ENCODE measurements at regions not wholly inside any gene's neighbourhood (a gene's known extent, or its start where the extent isn't known, plus 50 kb on each side); places are given as distances from the start of the nearest gene placed in this dataset.

DNA sequence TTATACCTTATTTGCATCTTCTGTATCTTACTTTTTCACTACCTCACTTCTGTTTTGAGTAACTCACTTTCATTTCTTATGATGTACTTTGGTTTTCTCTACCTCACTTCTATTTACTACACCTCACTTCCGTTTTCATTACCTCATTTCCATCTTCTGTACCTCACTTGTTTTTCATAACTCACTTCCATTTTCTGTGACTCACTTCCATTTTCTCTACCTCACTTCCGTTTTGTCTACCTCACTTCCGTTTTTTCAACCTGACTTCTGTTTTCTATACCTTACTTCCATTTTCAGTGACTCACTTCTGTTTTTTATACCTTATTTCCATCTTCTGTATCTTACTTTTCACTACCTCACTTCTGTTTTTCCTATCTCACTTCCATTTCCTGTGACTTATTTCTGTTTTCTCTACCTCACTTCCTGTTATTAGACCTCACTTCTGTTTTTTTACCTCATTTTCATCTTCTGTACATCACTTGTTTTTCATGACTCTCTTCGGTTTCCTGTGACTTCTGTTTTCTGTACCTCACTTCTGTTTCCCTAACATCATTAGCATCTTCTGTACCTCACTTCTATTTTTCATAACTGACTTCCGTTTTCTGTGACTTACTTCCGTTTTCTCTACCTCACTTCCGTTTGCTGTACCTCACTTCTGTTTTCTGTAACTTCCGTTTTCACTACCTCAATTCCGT lies 493.1 kb upstream of the AKR1E2 start:
- no peak for DNase-seq

DNA sequence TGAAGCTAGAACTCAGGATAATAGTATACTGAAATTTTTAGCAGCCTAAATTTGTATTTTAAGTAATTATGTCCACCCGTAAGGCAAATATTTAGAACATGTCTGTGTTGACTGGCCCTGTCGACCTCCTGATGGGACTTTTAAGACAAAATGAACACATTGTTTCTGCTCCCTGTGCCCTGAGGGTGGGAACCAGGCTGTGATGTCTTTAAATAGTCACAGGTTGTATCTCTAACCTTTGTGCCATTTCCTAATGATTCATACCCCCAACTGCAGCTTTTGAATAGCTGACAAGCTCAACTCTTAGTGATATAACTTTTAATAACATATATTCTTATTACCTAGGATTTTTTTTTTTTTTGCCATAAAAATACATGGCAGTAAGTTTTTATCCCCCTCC lies 494.9 kb upstream of the AKR1E2 start:
- DNase-seq: no peak

DNA sequence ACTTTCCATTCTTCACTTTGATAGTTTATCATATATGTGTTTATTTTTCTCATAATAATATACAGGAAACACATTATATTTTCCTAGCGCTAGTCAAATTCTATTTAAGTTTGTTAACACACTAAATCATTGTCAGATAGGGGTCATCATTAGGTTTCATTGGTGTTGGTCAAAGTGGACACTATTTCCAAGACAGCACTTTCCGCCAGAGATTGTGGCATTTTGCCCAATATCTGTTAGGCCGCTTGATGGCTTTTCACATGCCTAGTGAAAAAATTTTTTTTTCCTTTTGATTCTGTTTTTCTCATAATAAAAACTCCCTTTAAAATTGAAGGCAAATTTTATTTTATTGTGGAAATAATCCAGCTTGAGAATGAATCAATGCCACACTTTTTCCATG lies 495.4 kb upstream of the AKR1E2 start:
- DNase-seq: no peak

DNA sequence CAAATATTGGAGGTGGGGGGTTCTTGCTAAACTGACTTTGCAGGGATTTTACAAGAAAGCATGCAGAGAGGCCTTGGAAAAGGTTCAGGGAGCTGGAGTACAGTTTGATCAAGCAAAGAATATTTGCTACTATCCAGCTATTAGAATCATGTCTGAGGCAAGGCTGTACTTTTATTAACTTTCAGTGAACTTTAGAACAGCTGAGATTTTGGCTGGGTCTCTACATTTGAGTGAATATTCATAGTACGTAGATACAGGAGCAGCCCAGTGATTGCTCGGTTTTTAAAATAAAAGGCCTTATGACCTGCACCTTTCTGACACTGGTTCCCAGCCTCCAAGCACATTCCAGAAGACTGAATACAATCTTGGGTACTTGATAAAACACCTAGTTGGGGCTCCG lies 496.8 kb upstream of the AKR1E2 start:
- no peak for DNase-seq

DNA sequence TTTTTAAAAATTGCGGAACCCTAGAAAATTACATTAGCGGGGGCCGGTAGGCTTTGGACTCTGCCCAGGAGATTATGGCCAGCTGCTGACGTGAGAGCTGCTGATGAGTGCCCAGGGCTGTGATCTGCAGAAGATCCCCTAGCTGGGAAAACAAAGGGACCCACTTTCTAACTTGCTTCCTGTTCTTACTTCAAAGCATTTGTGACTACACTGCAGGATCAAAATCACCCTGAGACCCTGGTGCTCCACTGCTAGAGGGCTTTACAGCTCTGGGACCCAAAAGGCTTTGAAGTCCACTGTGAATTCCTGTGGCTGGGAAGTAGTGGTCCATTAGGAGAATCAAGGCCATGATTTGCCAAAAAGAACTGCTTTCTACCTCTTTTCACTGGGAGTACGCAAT lies 499.4 kb upstream of the AKR1E2 start:
- DNase-seq: no peak

DNA sequence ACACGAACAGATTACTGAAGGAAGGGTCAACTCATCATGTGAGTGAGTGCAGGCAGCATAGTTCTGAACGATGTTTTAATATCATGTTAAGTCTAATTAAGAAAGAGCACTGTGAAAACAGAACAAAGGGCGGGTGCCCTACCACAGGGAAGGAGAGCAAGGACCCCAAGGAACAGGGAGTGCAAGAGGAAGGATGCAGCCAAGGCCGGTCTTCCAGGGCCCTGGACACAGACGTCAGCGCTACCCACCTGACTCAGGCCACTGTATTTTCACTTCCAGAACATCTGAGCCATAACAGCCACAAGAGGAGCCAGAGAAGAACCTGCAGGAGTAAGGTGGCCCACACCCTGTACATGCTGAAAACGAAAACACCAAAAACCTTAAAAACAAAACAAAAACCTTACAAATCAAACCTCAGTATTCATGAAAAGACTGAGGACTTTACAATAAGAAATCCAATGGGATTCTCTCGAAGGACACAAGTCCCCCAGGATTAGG lies 506.1 kb upstream of the AKR1E2 start:
- DNase-seq: no peak

DNA sequence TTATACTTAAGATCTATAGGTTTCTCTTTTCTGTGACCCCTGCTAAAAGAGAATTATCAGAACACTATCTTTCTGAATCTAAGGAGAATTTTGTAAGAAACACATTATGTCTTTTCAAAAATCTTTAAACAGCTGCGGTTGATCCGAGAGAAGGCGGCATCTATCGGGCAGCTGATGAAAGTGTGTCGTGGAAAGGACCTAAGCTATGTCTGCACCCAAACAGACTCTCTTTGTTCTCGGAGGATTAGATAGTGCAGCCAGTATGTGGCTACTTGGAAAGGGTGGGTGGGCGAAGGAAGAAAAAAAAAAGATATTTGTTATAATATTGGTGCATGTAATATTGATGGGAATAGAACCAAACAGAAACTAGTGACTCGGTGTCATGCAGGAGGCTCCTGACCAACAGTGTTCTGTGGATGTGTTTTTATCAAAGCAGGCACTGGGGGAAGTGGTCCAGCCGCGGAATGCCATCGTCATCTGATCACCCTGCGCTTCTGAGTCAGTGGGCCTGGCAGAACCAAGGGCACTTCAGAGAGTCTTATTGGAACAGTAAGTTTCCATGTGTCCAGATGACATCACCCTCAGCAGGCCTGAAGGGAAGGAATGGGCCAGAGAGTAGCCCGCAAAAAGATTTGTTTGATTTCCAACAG lies 509.7 kb upstream of the AKR1E2 start:
- DNase-seq: no peak

DNA sequence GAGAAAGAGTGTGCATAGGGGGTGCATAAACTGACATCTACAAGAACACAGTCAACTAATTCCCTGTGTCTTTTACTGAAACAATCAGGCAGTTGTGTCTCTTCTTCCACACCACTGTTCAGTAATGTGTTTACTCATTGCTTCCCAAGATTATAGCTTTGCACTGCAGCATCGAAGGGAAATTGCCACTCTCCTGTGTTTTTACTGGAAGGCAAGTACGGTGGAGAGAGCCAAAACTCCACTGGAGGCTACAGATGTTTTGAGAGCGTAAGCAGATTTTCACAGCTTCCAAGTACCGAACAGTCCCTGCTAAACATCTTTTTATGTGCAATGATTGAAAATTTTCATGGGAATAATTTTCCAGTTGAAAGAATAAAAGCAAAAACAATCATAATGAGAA lies 510.5 kb upstream of the AKR1E2 start:
- DNase-seq: no peak

DNA sequence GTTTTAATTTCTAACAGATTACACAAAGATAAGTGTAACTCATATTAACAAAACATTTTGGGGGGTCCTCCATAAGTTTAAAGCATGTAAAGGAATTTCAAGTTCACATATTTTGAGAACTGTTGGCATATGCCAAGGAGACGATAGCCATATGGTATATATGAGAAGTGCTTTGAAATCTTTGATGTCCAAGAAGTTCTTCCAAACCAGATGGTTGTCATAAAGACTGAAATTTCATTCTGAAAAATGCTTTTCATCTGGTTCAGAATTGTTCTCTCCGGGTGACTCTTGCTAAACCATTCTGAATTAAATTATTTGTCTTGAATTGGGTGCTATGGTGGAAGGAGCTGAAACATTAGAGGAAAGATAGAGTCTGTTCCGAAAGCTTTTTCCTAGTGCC lies 513.0 kb upstream of the AKR1E2 start:
- no peak for DNase-seq

DNA sequence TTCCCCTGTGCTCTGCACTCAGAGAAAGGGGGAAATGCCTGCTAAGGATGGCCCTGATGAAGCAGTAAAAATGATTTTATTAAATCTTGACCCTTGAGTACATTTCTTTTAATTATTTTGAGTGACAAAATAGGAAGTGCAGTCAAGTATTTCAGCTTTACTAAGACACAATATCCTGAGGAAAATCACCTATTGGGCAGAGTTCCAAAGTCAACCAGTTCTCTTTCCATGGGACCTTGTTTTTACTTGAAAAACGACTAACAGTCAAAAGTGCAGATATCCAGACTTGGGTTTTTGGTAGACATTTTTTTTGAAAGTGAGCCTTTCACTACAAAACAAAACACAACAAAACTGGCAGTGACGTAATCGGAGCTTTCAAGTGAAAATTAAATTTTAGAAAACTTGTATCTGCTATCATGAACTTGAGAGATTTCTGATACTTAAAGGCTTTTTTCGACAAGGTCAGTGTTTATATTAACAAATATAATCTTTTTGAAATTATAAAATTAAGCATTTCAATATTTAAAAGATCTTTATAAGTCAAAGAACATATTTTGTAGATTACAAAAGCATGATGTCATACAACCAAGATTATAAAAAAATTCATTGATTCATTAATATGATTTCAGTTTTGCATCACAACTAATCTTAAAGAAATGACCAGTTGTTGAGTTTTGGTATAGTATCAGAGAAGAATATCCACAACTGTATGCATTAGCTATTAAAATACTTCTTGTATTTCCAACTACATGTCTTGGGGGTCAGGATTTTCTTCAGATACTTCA lies 513.8 kb upstream of the AKR1E2 start:
- DNase-seq: no peak

DNA sequence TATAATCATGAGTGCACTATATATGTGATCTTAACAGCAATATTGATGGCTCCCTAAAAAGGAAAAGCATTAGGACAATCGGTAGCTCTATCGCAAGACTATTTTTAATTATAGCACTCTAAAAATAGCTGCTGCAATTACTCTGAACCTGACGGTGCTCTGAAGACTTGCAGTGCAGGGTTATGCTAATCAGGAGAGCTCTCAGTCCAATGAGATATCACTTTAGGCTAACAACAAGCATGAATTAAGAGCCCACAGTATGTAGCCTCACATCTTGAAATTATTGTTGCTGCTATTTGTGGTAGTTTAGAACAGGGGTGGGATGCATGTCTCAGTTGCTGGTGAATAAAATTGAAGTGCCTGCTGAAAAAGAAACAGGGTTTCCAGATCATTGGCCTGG lies 515.8 kb upstream of the AKR1E2 start:
- DNase-seq: peak; percentile 2

DNA sequence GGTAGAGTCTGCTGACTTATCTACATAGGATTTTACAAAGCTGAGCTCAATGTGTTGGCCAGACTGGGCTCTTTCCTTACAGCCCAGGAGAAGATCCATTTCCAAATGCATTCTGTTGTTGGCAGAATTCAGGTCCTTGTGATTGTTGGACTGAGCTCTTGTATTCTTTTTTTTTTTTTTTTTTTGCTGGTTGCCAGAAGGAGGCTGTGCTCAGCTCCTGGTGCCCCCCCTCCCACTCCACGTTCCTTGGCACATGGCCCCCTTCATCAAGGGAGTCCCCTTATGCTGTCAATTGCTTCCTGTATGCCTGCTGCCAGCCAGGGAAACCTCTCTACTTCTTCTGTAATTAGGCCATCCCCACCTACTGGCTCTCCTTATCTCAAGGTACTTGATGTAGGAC lies 518.1 kb upstream of the AKR1E2 start:
- no peak for DNase-seq

DNA sequence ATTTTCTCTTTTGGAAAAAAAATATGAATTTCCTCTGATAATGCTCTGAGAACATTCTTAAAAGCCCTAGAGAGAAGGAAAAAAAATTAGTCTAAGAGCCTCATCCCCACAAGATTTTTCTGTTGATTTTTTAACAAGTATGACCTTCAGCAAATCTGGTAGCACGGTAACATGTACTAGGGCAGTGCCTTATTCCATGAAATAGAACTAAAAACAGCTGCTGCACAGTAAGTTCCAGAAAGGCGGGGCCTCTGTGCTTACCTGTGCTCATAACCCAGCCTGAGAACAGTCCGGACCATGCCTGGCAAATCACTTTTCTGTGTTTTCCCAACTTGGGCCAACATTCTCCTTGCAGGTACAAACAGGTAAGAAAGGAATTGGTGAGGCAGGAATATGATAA lies 519.1 kb upstream of the AKR1E2 start:
- no peak for DNase-seq

DNA sequence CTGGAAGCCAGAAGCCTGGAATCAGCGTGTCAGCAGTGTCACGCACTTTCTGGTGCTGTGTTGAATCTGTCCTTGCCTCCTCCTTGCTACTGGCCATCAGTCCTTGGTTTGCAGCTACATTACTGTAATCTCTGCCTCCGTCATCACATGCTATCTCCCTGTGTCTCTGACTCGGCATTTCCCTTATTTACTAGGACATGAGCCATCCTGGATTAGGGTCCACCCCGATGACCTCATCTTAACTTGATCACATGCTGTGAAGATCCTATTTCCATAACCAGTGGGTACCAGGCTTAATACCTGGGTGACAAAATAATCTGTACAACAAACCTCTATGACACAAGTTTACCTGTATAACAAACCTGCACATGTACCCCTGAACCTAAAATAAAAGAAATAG lies 518.0 kb upstream of the KLF6 start:
- no peak for DNase-seq

DNA sequence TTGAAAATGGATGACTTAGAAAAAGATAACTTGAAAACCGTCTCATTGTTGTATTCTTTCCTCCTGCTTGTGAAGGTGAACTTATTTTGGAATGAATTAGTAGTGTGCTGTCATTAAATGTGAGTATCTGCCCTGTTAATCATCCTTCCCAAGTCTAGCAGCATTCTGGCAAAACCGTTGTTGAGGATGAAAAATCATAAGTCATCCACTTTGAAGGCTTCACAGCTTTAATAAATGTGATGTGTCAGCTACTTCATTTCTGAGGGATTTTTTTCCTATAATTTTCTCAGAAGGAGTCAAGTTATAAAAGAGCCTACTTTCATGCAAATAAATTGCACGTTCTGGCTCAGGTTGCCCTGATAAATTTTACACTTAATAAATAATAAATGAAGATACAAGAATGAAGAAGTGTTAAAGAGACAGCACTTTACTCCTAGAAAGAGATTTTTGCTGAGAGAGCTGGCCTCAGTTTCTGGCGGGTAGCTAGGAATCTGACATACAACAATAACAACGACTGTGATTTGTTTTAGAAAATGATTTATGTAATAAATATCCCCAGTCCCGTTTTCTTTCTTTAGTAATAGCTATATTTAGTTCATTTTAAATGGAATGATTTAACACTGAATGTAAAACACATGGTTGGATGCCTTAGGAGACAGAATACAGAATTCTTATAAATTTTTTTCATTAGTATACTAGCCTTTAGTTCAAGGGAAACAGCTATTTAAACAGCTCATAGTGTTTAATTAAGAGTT lies 516.5 kb upstream of the KLF6 start:
- no peak for DNase-seq

DNA sequence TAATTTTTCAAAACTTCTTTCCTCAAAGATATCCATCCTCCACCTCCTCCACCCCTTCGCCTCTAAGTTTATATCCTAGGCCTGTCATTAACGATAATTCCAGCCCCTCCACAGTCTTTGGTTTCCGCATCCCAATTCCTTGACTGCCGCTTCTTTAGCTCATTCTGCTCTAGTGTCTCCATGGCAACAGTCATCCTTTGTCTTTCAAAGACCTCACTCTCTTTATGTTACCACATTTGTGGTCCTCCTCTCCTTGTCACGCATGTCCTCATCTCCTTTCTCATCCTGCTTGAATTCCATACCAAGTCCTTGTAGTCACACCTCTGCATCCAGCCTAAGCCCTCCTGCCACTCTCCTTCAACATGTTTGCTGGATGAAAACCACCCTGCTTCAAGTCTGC lies 511.2 kb upstream of the KLF6 start:
- DNase-seq: no peak

DNA sequence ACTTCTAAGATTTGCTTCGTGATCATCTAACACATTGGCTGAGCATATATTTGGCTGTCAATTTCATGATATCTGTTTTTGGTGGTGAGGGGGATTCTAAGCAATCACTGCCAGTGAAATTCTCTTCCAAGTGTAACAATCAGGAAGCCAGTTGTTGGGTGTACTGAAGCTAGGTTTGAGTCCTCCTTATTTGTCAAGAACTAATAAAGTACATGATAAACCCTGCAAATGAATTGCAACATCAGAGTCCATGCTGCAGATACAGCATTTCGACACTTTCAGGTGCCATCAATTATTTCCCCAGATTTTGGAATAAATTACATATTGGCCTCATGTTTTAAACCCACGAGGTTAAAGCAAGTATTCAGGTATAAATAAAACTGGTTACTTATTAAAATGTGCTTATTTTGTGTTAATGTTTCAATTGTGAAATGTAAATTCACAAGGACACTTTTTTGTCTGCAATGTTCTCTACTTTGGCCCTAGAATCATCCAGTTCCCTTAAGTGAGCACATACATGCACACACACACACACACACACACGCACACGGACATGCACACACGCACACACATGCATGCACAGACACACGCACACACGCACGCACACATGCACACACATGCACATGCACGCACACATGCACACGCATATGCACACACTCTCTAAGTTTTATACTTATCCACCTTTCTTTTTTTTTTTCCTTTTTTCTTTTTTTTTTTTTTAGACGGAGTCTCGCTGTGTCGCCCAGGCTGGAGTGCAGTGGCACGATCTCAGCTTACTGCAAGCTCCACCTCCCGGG lies 510.2 kb upstream of the KLF6 start:
- DNase-seq: no peak

DNA sequence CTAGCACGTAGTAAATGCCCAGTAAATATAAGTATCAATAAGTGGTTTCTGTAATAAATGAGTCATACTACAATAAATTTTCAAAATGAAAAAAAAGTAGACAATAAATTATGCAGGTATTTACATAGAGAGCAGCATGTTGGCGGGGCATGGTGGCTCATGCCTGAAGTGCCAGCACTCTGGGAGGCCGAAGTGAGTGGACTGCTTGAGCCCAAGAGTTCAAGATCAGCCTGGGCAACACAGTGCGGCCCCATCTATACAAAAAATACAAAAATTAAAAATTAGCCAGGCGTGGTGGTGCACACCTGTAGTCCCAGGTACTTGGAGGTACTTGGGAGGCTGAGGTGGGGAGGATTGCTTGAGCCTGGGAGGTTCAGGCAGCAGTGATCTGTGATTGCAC lies 509.3 kb upstream of the KLF6 start:
- no peak for DNase-seq

DNA sequence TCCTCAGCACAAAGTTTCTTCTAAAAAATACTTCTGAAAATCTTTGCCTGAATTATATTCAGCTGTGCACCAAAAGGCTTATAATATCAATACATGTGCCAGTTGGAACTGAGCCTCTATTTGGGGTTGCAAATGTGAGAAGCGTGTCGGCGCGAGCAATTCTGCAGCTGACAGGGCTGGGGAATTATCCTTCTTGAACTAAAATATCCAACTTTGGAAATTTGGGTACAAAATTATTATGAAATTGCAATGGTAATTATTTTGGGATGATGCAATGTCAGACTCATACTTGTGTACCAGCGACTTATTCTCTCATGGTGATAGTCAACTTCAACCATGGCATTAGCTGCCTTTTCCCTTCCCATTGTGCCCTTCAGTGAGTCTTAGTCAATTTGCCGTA lies 507.0 kb upstream of the KLF6 start:
- DNase-seq: no peak

DNA sequence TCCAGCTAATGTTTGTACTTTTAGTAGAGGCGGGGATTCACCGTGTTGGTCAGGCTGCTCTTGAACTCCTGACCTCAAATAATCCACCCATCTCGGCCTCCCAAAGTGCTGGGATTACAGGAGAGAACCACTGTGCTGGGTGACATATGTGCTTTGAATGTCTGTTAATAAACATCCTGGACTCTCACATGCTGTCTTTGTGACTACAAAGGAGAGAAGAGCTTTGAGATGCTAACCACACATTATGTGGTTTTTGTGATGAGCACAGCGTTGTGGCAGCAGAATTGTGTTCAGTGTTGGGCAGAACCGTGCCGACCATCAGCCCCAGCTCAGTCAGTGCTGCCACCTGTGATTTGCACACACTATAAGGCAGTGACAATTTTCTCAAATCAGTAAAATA lies 500.1 kb upstream of the KLF6 start:
- DNase-seq: no peak

DNA sequence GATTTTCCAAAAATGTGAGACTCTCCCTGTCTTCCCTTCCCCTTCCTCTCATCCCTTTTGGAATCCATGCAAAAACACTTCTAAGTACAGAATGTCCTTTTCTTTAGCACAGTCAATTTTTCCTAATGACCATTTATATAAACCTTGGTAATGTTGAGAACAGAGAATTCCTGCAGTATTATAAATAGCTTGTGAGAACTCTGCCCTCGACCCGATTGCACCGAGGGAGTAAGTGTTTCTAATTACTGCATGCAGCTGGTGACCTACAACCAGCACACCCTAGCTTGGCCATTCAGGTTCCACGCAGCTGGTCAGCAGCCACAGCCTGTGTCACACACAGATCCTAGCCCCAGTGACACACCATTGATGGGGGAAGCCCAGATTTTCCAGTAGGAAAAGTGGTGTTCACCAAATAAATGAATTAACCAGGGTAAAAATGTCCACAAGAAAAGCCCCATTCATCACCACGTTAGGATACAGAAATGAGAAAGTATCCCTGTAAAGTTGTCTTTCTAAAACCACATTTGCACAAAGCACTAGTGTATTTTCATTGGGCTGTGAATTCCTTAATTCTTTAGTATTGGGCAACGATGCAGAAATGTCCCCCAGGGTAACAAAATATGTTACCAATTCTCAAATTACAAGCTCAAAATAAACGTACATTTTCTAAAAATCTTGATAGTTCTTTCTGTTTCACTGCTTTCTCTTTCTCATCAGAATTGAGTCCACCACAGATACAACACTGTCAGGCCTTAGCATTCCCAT lies 499.0 kb upstream of the KLF6 start:
- no peak for DNase-seq

DNA sequence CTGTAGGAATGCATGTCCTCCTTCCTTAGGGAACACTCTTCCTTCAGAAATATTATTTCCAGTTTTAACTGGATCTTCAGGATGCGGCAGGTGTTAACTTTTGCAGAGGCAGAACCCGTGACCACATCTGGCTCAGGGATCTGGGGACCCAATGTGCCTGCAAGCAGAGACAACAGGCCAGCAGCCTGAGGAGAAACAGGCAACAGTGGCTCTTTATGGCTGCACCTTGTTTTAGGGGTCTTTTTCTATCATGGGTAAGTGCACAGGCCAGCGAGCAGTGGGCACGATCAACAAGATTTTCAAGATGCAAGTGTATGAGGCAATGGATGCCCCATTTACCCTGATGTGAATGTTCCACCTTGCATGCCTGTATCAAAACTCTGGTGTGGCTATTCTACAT lies 497.5 kb upstream of the KLF6 start:
- DNase-seq: no peak
